ENCODE measurements at regions not wholly inside any gene's neighbourhood (a gene's known extent, or its start where the extent isn't known, plus 50 kb on each side); places are given as distances from the start of the nearest gene placed in this dataset.

- TF ChIP-seq ZBTB9 (CRISPR knock-in tag; IDR thresholded peaks at IDR 0.05), result no peak
- no peak for TF ChIP-seq THRB (CRISPR knock-in tag; conservative IDR thresholded peaks at IDR 0.05)
- TF ChIP-seq, protein P1, sequence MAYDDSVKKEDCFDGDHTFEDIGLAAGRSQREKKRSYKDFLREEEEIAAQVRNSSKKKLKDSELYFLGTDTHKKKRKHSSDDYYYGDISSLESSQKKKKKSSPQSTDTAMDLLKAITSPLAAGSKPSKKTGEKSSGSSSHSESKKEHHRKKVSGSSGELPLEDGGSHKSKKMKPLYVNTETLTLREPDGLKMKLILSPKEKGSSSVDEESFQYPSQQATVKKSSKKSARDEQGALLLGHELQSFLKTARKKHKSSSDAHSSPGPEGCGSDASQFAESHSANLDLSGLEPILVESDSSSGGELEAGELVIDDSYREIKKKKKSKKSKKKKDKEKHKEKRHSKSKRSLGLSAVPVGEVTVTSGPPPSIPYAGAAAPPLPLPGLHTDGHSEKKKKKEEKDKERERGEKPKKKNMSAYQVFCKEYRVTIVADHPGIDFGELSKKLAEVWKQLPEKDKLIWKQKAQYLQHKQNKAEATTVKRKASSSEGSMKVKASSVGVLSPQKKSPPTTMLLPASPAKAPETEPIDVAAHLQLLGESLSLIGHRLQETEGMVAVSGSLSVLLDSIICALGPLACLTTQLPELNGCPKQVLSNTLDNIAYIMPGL (CRISPR knock-in tag; IDR thresholded peaks at IDR 0.05), result no peak
- peak; percentile 73; the same call in 1 of the 2 replicates for TF ChIP-seq CHAMP1 (IDR thresholded peaks at IDR 0.05)
- no peak for TF ChIP-seq NFYB (IDR thresholded peaks at IDR 0.05; ENCODE audit: extremely low read depth, insufficient read length)
- no peak for TF ChIP-seq THRAP3 (IDR thresholded peaks at IDR 0.05; ENCODE audit: borderline replicate concordance)
- TF ChIP-seq ZNF140 (CRISPR knock-in tag; IDR thresholded peaks at IDR 0.05), result no peak
- no peak for TF ChIP-seq ZNF507 (tag; conservative IDR thresholded peaks at IDR 0.05)
- TF ChIP-seq ZNF668 (CRISPR knock-in tag; IDR thresholded peaks at IDR 0.05), result no peak
- TF ChIP-seq MYNN (IDR thresholded peaks at IDR 0.05), result no peak
- no peak for TF ChIP-seq MYNN (CRISPR knock-in tag; IDR thresholded peaks at IDR 0.05)
- TF ChIP-seq HMG20B (CRISPR knock-in tag; IDR thresholded peaks at IDR 0.05), result no peak
- TF ChIP-seq MEF2D (tag; conservative IDR thresholded peaks at IDR 0.05; ENCODE audit: low read depth), result 0 out of 2 replicates have a peak, but pooled peaks have one; percentile 15
- TF ChIP-seq SRSF9 (IDR thresholded peaks at IDR 0.05; ENCODE audit: borderline replicate concordance, low read depth, low read length), result no peak
- TF ChIP-seq CHD1 (IDR thresholded peaks at IDR 0.05; ENCODE audit: low read length), result no peak
- no peak for TF ChIP-seq BRCA1 (IDR thresholded peaks at IDR 0.05)
- TF ChIP-seq BRCA1 (CRISPR knock-in tag; IDR thresholded peaks at IDR 0.05), result no peak
- no peak for TF ChIP-seq CTBP1 (IDR thresholded peaks at IDR 0.05; ENCODE audit: borderline replicate concordance)
These were observed 289.4 kb downstream of the ZEB2 start (continued) for GRCh38 chr2:144230448-144231085.
